Activated B cell treated with CpG ODN at 0.5 μM for 24 hours (primary cell): ENCODE measurements at regions not wholly inside any gene's neighbourhood (a gene's known extent, or its start where the extent isn't known, plus 50 kb on each side); places are given as distances from the start of the nearest gene placed in this dataset.

Source experiments
- ATAC-seq: fragments of 200-7000 bp; cut with Tn5 transposase; one replicate; pipeline ENCODE4 v1.10.0; 2021; ENCODE audit warnings: low read depth, mild to moderate bottlenecking, moderate library complexity
- CTCF ChIA-PET: fragments of 350-600 bp; sonication (Branson Sonifier 250); formaldehyde crosslinking; loops from one replicate; lab custom pipeline; 2021; ENCODE audit warnings: antibody characterized with exemption; lab: Charles Lee
- POLR2A ChIA-PET: fragments of 350-600 bp; sonication (Branson Sonifier 250); formaldehyde crosslinking; loops from one replicate; lab custom pipeline; 2021; ENCODE audit warnings: antibody characterized with exemption; lab: Charles Lee
- DNase-seq: peaks from one replicate; pipeline ENCODE4 v3.0.0; 2022
- H3K27ac Mint-ChIP-seq: one replicate; pipeline ENCODE4 v1.8.0; 2020; ENCODE audit warnings: mixed read lengths
- H3K27me3 Mint-ChIP-seq: one replicate; pipeline ENCODE4 v1.8.0; 2021; ENCODE audit warnings: mixed read lengths
- H3K36me3 Mint-ChIP-seq: one replicate; pipeline ENCODE4 v1.8.0; 2021; ENCODE audit warnings: low read depth, mixed read lengths
- H3K4me1 Mint-ChIP-seq: one replicate; pipeline ENCODE4 v1.8.0; 2021; ENCODE audit warnings: mixed read lengths
- H3K4me3 Mint-ChIP-seq: one replicate; pipeline ENCODE4 v1.8.0; 2020; ENCODE audit warnings: mild to moderate bottlenecking, mixed read lengths
- H3K9me3 Mint-ChIP-seq: one replicate; pipeline ENCODE4 v1.8.0; 2020; ENCODE audit warnings: mixed read lengths
- intact Hi-C: fragments of 100-400 bp; cut with micrococcal nuclease; formaldehyde crosslinking; loops from one replicate; pipeline ENCODE4 v1.15.1; 2024
- TF ChIP-seq, protein P1 (sequence below): fragments of 200-600 bp; IDR thresholded peaks from one replicate; pipeline ENCODE4 v1.8.0; 2022; ENCODE audit warnings: antibody characterized with exemption, mild to moderate bottlenecking

DNA sequence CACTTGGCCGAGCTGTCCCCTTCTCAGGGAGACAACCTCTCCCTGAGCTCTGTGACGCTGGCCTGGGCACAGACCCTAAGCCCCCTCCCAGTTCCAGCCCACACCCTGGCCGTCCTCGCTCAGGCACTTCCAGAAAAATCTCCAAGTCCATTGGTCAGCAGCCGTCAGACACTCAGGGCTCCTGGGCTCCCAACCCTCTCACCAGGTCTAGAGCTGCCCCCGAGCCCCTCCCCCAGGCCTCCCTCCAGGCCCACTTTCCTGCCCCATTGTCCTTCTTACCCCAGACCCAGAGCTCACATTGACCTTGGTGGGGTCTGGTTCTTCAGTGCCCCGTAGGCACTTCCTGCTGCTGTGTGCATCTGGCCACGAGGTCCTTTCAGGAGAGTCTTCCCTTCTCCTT is 249.3 kb upstream of the RTL1 start:
- TF ChIP-seq, protein P1, sequence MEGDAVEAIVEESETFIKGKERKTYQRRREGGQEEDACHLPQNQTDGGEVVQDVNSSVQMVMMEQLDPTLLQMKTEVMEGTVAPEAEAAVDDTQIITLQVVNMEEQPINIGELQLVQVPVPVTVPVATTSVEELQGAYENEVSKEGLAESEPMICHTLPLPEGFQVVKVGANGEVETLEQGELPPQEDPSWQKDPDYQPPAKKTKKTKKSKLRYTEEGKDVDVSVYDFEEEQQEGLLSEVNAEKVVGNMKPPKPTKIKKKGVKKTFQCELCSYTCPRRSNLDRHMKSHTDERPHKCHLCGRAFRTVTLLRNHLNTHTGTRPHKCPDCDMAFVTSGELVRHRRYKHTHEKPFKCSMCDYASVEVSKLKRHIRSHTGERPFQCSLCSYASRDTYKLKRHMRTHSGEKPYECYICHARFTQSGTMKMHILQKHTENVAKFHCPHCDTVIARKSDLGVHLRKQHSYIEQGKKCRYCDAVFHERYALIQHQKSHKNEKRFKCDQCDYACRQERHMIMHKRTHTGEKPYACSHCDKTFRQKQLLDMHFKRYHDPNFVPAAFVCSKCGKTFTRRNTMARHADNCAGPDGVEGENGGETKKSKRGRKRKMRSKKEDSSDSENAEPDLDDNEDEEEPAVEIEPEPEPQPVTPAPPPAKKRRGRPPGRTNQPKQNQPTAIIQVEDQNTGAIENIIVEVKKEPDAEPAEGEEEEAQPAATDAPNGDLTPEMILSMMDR, result no peak
- H3K36me3 Mint-ChIP-seq, result no peaks in the 10 kb centered on the region
- DNase-seq, result no peak
- H3K4me1 Mint-ChIP-seq, result no peaks in the 10 kb centered on the region
- ChIA-PET CTCF (no interaction called here), POLR2A (no interaction called here)
- peaks cover 4% of the 10 kb centered on the region for H3K27me3 Mint-ChIP-seq
- no peak overlapping the region for H3K27ac Mint-ChIP-seq
- ATAC-seq, result no peak
- intact Hi-C loops, result no loop called here
- no peak overlapping the region for H3K4me3 Mint-ChIP-seq
- H3K9me3 Mint-ChIP-seq, result peaks cover 5% of the 10 kb centered on the region

DNA sequence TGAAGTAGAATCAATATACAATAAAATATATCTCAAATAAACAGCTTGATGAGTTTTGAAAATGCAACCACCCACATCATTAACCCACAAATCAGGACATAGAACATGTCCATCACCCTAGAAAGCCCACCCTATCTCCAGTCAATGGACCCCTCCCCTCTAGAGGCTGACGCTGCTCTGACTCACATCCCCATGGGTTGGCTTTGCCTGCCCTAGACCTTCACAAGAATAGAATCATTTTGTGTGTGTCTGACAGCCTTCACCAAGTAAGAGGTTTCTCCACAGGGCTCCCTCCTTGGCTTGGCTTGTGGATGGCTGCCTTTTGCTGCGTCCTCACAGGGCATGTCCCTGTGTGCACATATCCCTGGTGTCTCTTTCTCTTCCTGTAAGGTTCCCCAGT is 250.2 kb upstream of the RTL1 start:
- CTCF ChIA-PET, result no interaction called here

DNA sequence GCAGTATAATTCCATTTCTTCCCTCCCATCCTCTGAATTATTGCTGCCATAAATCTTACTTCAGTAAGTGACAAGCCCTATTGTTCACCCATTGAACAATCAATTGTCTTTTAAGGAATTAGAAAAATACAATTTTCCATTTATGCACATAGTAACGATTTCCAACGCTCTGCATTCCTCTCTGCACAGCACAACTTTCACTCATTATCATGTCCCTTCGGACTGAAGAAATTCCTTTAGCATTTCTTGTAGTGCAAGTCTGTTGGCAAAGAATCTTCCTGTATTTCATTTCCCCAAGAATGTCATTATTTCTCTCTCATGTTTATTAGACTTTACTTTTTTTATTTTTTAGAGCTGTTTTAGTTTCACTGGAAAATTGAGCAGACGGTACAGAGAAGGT is 252.1 kb upstream of the RTL1 start:
- POLR2A ChIA-PET, result no interaction called here
- no peaks in the 10 kb centered on the region for H3K9me3 Mint-ChIP-seq
- no peak overlapping the region for H3K4me3 Mint-ChIP-seq
- no peak for ATAC-seq
- H3K4me1 Mint-ChIP-seq, result no peaks in the 10 kb centered on the region
- TF ChIP-seq, protein P1, result no peak
- intact Hi-C loops, result no loop called here
- no peak overlapping the region for H3K27ac Mint-ChIP-seq
- DNase-seq, result no peak
- H3K27me3 Mint-ChIP-seq, result no peaks in the 10 kb centered on the region
- H3K36me3 Mint-ChIP-seq, result no peaks in the 10 kb centered on the region
- CTCF ChIA-PET, result no interaction called here

More for the DNA sequence above, 250.2 kb upstream of the RTL1 start:
- DNase-seq (no peak), ATAC-seq (no peak)
- Mint-ChIP-seq H3K9me3 (no peaks in the 10 kb centered on the region), H3K36me3 (no peaks in the 10 kb centered on the region), H3K4me3 (no peak overlapping the region), H3K4me1 (no peaks in the 10 kb centered on the region), H3K27ac (no peak overlapping the region), H3K27me3 (no peaks in the 10 kb centered on the region)
- POLR2A ChIA-PET, result no interaction called here
- TF ChIP-seq, protein P1, result no peak
- intact Hi-C loops, result no loop called here

DNA sequence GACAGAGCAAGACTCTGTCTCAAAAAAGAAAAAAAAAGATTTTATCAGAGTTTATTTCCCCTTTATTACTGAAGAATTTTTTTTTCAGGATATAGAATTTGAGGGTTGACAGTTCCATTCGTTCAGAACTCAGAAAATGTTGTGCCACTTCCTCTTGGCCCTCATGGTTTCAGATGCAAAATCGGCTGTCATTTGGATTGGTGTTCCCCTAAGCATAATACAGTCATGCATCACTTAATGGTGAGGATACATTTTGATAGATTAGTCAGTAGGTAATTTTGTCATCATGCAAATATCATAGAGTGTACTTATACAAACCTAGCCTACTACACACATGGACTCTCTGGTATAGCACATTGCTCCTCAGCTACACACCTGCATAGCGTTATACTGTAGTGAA is 263.9 kb upstream of the RTL1 start:
- no peak for ATAC-seq
- CTCF ChIA-PET, result no interaction called here
- no peaks in the 10 kb centered on the region for H3K36me3 Mint-ChIP-seq
- POLR2A ChIA-PET, result no interaction called here
- no peaks in the 10 kb centered on the region for H3K4me1 Mint-ChIP-seq
- TF ChIP-seq, protein P1, result no peak
- H3K27ac Mint-ChIP-seq, result no peak overlapping the region
- no peak for DNase-seq
- intact Hi-C loops, result no loop called here
- no peaks in the 10 kb centered on the region for H3K27me3 Mint-ChIP-seq
- peaks cover 18% of the 10 kb centered on the region for H3K9me3 Mint-ChIP-seq
- H3K4me3 Mint-ChIP-seq, result no peak overlapping the region

DNA sequence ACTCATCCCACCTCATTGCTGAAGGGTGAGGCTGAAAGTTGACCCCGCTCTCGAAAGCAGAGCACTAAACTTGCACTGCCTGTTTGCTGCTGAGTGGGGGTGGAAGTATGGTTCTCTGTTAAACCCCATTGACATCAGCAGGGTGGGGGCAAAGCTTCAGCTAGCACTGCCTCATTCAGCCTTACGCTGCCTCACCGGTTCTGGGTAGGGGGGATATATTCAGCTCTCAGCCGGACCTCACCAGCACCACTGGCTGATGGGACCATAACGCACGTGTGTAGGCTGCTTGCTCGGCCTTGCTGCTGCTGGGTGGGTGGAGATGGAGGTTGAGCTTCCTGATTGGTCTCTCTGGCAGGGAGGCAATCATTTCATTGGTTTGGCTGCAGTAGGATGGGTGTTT is 265.7 kb upstream of the RTL1 start:
- ATAC-seq (no peak), DNase-seq (no peak)
- H3K27ac Mint-ChIP-seq, result no peak overlapping the region
- H3K4me3 Mint-ChIP-seq, result no peak overlapping the region
- H3K4me1 Mint-ChIP-seq, result no peaks in the 10 kb centered on the region
- TF ChIP-seq, protein P1, result no peak
- no peaks in the 10 kb centered on the region for H3K27me3 Mint-ChIP-seq
- CTCF ChIA-PET, result no interaction called here
- POLR2A ChIA-PET, result no interaction called here
- intact Hi-C loops, result no loop called here
- peaks cover 18% of the 10 kb centered on the region for H3K9me3 Mint-ChIP-seq
- no peaks in the 10 kb centered on the region for H3K36me3 Mint-ChIP-seq
